ENCODE measurements at regions not wholly inside any gene's neighbourhood (a gene's known extent, or its start where the extent isn't known, plus 50 kb on each side); places are given as distances from the start of the nearest gene placed in this dataset.

- no peaks in the 10 kb centered on the region for H3K27me3 ChIP-seq (ENCODE audit: insufficient read depth, low read depth, severe bottlenecking)
- H3K36me3 ChIP-seq: no peaks in the 10 kb centered on the region
- H3K9me3 ChIP-seq (ENCODE audit: severe bottlenecking): no peaks in the 10 kb centered on the region
- H3K27ac ChIP-seq: no peak overlapping the region
- DNase-seq: no peak
- no peak for TF ChIP-seq CTCF (IDR thresholded peaks at IDR 0.05; ENCODE audit: low read depth, low read length)
- H3K4me3 ChIP-seq (ENCODE audit: low read depth, low read length): no peak overlapping the region
Measured at GRCh38 chr1:87202451-87202850, 126.2 kb upstream of the LMO4 start.

GRCh38 chr1:87202922-87203655 is 125.6 kb upstream of the LMO4 start:
- TF ChIP-seq CTCF (IDR thresholded peaks at IDR 0.05; ENCODE audit: low read depth, low read length): no peak
- Histone ChIP-seq H3K36me3 (no peaks in the 10 kb centered on the region), H3K27ac (no peak overlapping the region), H3K9me3 (ENCODE audit: severe bottlenecking) (no peaks in the 10 kb centered on the region), H3K27me3 (ENCODE audit: insufficient read depth, low read depth, severe bottlenecking) (no peaks in the 10 kb centered on the region), H3K4me3 (ENCODE audit: low read depth, low read length) (no peak overlapping the region)
- DNase-seq: no peak

GRCh38 chr1:87203904-87204303 is 124.8 kb upstream of the LMO4 start:
- H3K27ac ChIP-seq: no peak overlapping the region
- H3K9me3 ChIP-seq (ENCODE audit: severe bottlenecking): no peaks in the 10 kb centered on the region
- H3K36me3 ChIP-seq: no peaks in the 10 kb centered on the region
- no peaks in the 10 kb centered on the region for H3K27me3 ChIP-seq (ENCODE audit: insufficient read depth, low read depth, severe bottlenecking)
- no peak overlapping the region for H3K4me3 ChIP-seq (ENCODE audit: low read depth, low read length)
- DNase-seq: no peak
- no peak for TF ChIP-seq CTCF (IDR thresholded peaks at IDR 0.05; ENCODE audit: low read depth, low read length)

GRCh38 chr1:87204441-87204840 is 124.2 kb upstream of the LMO4 start:
- TF ChIP-seq CTCF (IDR thresholded peaks at IDR 0.05; ENCODE audit: low read depth, low read length): no peak
- Histone ChIP-seq H3K4me3 (ENCODE audit: low read depth, low read length) (no peak overlapping the region), H3K27me3 (ENCODE audit: insufficient read depth, low read depth, severe bottlenecking) (no peaks in the 10 kb centered on the region), H3K27ac (no peak overlapping the region), H3K36me3 (no peaks in the 10 kb centered on the region), H3K9me3 (ENCODE audit: severe bottlenecking) (no peaks in the 10 kb centered on the region)
- no peak for DNase-seq

- TF ChIP-seq CTCF (IDR thresholded peaks at IDR 0.05; ENCODE audit: low read depth, low read length): no peak
- Histone ChIP-seq H3K4me3 (ENCODE audit: low read depth, low read length) (no peak overlapping the region), H3K9me3 (ENCODE audit: severe bottlenecking) (no peaks in the 10 kb centered on the region), H3K27ac (no peak overlapping the region), H3K36me3 (no peaks in the 10 kb centered on the region), H3K27me3 (ENCODE audit: insufficient read depth, low read depth, severe bottlenecking) (no peaks in the 10 kb centered on the region)
- no peak for DNase-seq
Measured at GRCh38 chr1:87204921-87205320, 123.8 kb upstream of the LMO4 start.
